Right cardiac atrium (tissue), 5 donors: ENCODE measurements at regions not wholly inside any gene's neighbourhood (a gene's known extent, or its start where the extent isn't known, plus 50 kb on each side); places are given as distances from the start of the nearest gene placed in this dataset.
A peak's percentile ranks its signal among the peaks of the same experiment; 100 is the strongest.

Source experiments
- ATAC-seq, 2 donors: fragments of 200-7000 bp; cut with Tn5 transposase; one replicate each; pipeline versions ENCODE4 v1.8.0 to v1.9.1; 2020; ENCODE audit warnings: moderate library complexity in 2 of 2, mild to moderate bottlenecking in 1 of 2
- DNase-seq, 3 donors: peaks; one replicate each; pipeline ENCODE4 v3.0.0-alpha.2; 2020
- H3K27ac ChIP-seq: one replicate; pipeline ENCODE4 v1.5.1; 2013; ENCODE audit warnings: mild to moderate bottlenecking, low read length, control low read depth, moderate library complexity
- H3K27me3 ChIP-seq: one replicate; pipeline ENCODE4 v1.6.1; 2013; ENCODE audit not compliant: control insufficient read depth, insufficient read depth
- H3K4me1 ChIP-seq: one replicate; pipeline ENCODE4 v1.6.1; 2013; ENCODE audit warnings: low read length; ENCODE audit not compliant: control insufficient read depth, insufficient read depth
- H3K4me3 ChIP-seq: one replicate; pipeline ENCODE4 v1.5.1; 2013; ENCODE audit warnings: low read length, control low read depth
- H3K9me3 ChIP-seq: one replicate; pipeline ENCODE4 v1.6.1; 2013; ENCODE audit warnings: low read length; ENCODE audit not compliant: control insufficient read depth
- WGBS: extraction: QIAGEN DNeasy Blood & Tissue Kit; methylation state at CpG from one replicate; pipeline ENCODE4 v1.1.7; 2013; 5-methylcytosine and 5-hydroxymethylcytosine counted together
- intact Hi-C, 4 donors: fragments of 100-400 bp; cut with DNase I; formaldehyde crosslinking; loops; one replicate each; pipeline versions ENCODE4 v1.11.0 to v1.14.0; 2022 to 2023
- donor health status: healthy with polysubstance abuse.
- donor health status: DM: no; HTN: yes; CAD: no.
- donor health status: DM: no; HTN: no; CAD: no.
- donor health status: DM: no; HTN: yes; CAD: no; lungs with severe emphysema.
- donor health status: DM: yes; HTN: yes; CAD: no.

GRCh38 chr11:15875943-15876342 is 480.4 kb downstream of the SOX6 start:
- DNase-seq, result no peak
- no peak for ATAC-seq
- WGBS, result 82% methylated on average over 2 of the region's 2 CpGs

GRCh38 chr11:15878756-15879155 is 477.6 kb downstream of the SOX6 start:
- H3K4me1 ChIP-seq, result no peaks in the 10 kb centered on the region
- no peaks in the 10 kb centered on the region for H3K9me3 ChIP-seq
- no peak overlapping the region for H3K4me3 ChIP-seq
- no peak for ATAC-seq
- intact Hi-C loops, result no loop called here
- H3K27me3 ChIP-seq, result no peaks in the 10 kb centered on the region
- H3K27ac ChIP-seq, result no peak overlapping the region
- 93% methylated on average over 1 of the region's 1 CpG for WGBS
- no peak for DNase-seq

More at GRCh38 chr11:15875943-15876342, 480.4 kb downstream of the SOX6 start:
- no peaks in the 10 kb centered on the region for H3K27me3 ChIP-seq
- no peak overlapping the region for H3K27ac ChIP-seq
- no peak overlapping the region for H3K4me3 ChIP-seq
- H3K4me1 ChIP-seq, result no peaks in the 10 kb centered on the region
- H3K9me3 ChIP-seq, result no peaks in the 10 kb centered on the region
- intact Hi-C loops, result no loop called here

DNA sequence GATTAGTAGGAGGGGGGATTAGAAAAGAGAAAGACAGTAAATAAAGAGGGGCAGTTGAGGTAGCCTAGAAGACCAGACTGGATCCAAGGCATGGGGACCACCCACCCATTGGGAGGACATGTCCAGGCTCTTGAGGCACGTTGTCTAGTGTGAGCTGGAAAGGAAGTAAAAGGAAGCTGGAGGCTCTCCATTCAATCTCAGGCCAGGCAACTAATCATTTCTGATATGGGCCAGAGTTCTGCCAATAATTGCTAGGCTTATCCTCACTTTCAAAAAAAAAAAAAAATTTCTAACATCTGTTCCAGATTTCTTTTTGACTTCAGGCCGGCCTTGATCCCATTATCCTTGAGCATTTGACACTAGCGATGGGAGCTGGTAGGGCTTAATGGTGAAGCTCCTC is 476.1 kb downstream of the SOX6 start:
- H3K9me3 ChIP-seq, result no peaks in the 10 kb centered on the region
- no peaks in the 10 kb centered on the region for H3K4me1 ChIP-seq
- intact Hi-C loops, result no loop called here
- ATAC-seq, result peak in 1 of 2 donors; percentile 33
- no peak for DNase-seq
- H3K27ac ChIP-seq, result no peak overlapping the region
- 50% methylated on average over 3 of the region's 3 CpGs for WGBS
- H3K4me3 ChIP-seq, result no peak overlapping the region
- H3K27me3 ChIP-seq, result no peaks in the 10 kb centered on the region

DNA sequence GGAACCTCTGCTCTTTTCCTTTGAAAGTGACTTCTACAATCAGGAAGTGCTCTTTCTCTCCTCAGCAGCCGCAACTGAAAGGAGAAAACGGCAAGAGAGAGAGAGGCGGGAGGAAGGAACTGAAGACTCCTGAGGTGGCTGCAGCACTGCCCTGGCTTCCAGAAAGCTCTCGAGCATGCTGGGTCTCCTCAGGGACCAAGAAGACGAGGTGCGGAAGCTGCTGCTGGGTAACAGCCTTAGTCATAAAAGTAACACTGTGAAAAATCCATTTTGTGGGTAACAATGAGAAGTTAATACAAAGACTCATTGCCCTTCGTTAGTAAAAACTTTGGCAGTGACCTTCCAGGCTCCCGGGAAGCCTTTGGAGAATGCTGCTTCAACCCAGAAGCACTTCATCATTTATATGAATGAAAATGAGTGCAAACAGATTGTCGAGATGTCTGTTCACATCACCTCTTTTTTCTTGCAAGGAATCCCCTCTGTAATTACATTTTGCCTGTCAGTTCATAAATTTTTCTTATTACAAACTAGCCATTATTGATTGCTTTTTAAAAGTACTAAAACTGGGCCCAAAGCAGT is 473.4 kb downstream of the SOX6 start:
- Histone ChIP-seq H3K4me1 (no peaks in the 10 kb centered on the region), H3K9me3 (no peaks in the 10 kb centered on the region), H3K27me3 (no peaks in the 10 kb centered on the region), H3K27ac (peak overlapping the region; percentile 56), H3K4me3 (no peak overlapping the region)
- DNase-seq (no peak), ATAC-seq (no peak)
- WGBS, result 48% methylated on average over 9 of the region's 9 CpGs
- intact Hi-C loops, result no loop called here

GRCh38 chr11:15883455-15883920 is 472.9 kb downstream of the SOX6 start:
- H3K9me3 ChIP-seq, result no peaks in the 10 kb centered on the region
- WGBS, result 40% methylated on average over 7 of the region's 7 CpGs
- DNase-seq, result peak in 1 of 3 donors; percentile 57
- no peaks in the 10 kb centered on the region for H3K27me3 ChIP-seq
- peak overlapping the region; percentile 56 for H3K27ac ChIP-seq
- intact Hi-C loops, result no loop called here
- H3K4me3 ChIP-seq, result no peak overlapping the region
- H3K4me1 ChIP-seq, result no peaks in the 10 kb centered on the region
- peak; percentile 53 to 79 for ATAC-seq

- ATAC-seq (peak; percentile 14 to 18), DNase-seq (peak; percentile 34 to 78 (median 70))
- Histone ChIP-seq H3K27ac (peak overlapping the region; percentile 93), H3K4me3 (no peak overlapping the region), H3K27me3 (no peaks in the 10 kb centered on the region), H3K4me1 (no peaks in the 10 kb centered on the region), H3K9me3 (no peaks in the 10 kb centered on the region)
- intact Hi-C loops, result no loop called here
- WGBS, result 65% methylated on average over 13 of the region's 13 CpGs
Measured at GRCh38 chr11:15884141-15884540, 472.2 kb downstream of the SOX6 start.

DNA sequence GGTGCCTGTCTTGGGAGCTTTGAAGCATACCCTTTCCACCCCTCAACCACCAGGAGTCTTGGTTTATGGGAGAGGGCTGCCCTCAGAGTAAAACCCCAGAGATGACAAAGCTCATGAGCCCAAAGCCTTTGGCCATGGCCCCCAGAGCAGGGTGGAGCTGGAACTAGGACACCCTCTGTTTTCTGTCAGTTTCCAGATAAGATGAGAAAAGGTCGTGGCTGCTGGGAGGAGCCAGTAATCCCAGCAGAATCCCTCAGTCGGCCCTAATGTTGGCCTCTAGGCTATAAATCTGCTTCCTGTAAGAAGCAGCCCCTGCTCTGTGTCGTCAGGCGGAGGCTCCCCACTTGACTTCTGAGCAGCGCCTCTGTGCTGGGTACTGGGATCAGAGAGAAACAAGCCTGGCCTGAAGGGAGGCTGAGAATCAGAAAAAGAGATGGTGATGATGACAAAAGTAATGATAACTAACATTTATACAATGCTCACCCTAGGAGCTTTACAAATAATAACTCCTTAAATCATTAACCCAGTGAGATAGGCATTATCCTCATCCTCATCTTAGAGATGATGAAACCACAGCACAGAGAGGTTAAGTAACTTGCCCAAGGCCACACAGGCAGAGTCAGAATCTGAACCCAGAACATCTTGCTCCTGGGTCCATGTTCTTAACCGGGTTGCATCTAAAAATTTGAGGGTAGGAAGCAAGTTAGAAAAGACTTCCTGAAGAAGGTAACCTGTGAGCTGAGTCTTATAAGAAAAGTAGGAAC is 471.4 kb downstream of the SOX6 start:
- Histone ChIP-seq H3K27ac (peak overlapping the region; percentile 93), H3K27me3 (no peaks in the 10 kb centered on the region), H3K4me1 (peaks cover under 1% of the 10 kb centered on the region), H3K9me3 (no peaks in the 10 kb centered on the region), H3K4me3 (no peak overlapping the region)
- WGBS, result 62% methylated on average over 6 of the region's 6 CpGs
- DNase-seq (peak; percentile 55 to 72 (median 68)), ATAC-seq (peak; percentile 51 to 65)
- intact Hi-C loops, result no loop called here

- Histone ChIP-seq H3K27me3 (no peaks in the 10 kb centered on the region), H3K9me3 (no peaks in the 10 kb centered on the region), H3K4me3 (no peak overlapping the region), H3K27ac (no peak overlapping the region), H3K4me1 (peaks cover 6% of the 10 kb centered on the region)
- no peak for DNase-seq
- no peak for ATAC-seq
- WGBS, result 72% methylated on average over 5 of the region's 5 CpGs
- intact Hi-C loops, result no loop called here
Measured at GRCh38 chr11:15885854-15886253, 470.5 kb downstream of the SOX6 start.

DNA sequence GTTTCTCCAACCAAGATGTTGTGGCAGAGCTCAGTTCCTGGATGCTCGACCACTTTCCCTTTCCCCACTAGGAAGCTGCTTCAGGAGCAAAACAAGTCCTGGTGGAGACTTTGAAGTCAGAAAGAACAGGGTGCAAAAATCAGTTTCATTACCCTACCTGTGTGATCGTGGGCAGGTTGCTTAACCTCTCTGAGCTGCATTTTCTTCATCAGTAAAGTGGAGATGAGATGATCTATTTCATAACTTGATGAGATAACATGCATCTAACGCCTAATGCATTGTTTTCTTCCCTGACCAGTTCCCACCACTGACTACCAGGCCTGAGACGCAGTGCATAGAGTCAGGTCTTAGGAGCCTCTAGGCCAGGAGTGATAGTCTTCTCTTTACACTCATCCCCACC is 470.0 kb downstream of the SOX6 start:
- WGBS, result 93% methylated on average over 4 of the region's 4 CpGs
- no peaks in the 10 kb centered on the region for H3K27me3 ChIP-seq
- intact Hi-C loops, result no loop called here
- H3K4me3 ChIP-seq, result no peak overlapping the region
- no peak overlapping the region for H3K27ac ChIP-seq
- H3K4me1 ChIP-seq, result peaks cover 6% of the 10 kb centered on the region
- no peak for DNase-seq
- ATAC-seq, result no peak
- H3K9me3 ChIP-seq, result no peaks in the 10 kb centered on the region

- no peak for ATAC-seq
- 93% methylated on average over 5 of the region's 5 CpGs for WGBS
- Histone ChIP-seq H3K9me3 (no peaks in the 10 kb centered on the region), H3K27me3 (no peaks in the 10 kb centered on the region), H3K4me3 (no peak overlapping the region), H3K4me1 (peaks cover 6% of the 10 kb centered on the region), H3K27ac (no peak overlapping the region)
- intact Hi-C loops, result no loop called here
- DNase-seq, result no peak
Measured at GRCh38 chr11:15886866-15887265, 469.5 kb downstream of the SOX6 start.

GRCh38 chr11:15888556-15889345 is 467.6 kb downstream of the SOX6 start:
- H3K4me1 ChIP-seq, result peaks cover 9% of the 10 kb centered on the region
- 55% methylated on average over 2 of the region's 2 CpGs for WGBS
- no peaks in the 10 kb centered on the region for H3K9me3 ChIP-seq
- H3K27ac ChIP-seq, result no peak overlapping the region
- ATAC-seq, result peak in 1 of 2 donors; percentile 9
- intact Hi-C loops, result no loop called here
- no peak for DNase-seq
- no peak overlapping the region for H3K4me3 ChIP-seq
- H3K27me3 ChIP-seq, result no peaks in the 10 kb centered on the region
